GM13976 (cell line): ENCODE measurements at regions not wholly inside any gene's neighbourhood (a gene's known extent, or its start where the extent isn't known, plus 50 kb on each side); places are given as distances from the start of the nearest gene placed in this dataset.

Experiments used
- DNase-seq: peaks from one replicate; pipeline ENCODE4 v3.0.0; 2012; ENCODE audit warnings: low spot score
- in situ Hi-C: fragments of 300-500 bp; cut with MboI; formaldehyde crosslinking; loops from one replicate; pipeline ENCODE4 v1.12.0; 2022; ENCODE audit warnings: low sequenced_read_pairs, mixed read lengths, inconsistent platforms; ENCODE audit not compliant: unreplicated experiment
- TF ChIP-seq, protein P1 (sequence below): IDR thresholded peaks from 2 replicates; pipeline ENCODE4 v1.5.1; 2012; ENCODE audit warnings: borderline replicate concordance, mild to moderate bottlenecking; ENCODE audit not compliant: insufficient read depth; ENCODE audit errors: extremely low read depth, missing control alignments, control extremely low read depth

DNA sequence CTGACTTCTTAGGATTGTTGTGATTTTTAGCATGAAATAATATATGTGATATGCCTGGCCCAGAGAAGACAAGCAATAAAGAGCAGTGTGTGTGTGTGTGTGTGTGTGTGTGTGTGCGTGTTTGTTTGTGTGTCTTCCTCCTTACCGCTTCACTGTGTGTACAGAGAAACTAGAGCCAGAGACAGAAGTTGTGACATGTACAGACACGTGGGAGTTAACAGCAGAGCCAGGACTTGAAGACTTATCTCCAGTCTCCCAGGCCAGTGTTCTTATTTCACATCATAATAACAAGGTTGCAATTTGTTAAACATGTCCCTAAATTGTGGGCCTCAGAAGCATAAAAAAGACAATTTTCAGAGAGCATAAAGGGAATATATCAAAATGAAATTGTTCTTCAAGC, 192.0 kb upstream of the JUN start:
- DNase-seq: no peak
- TF ChIP-seq, protein P1, sequence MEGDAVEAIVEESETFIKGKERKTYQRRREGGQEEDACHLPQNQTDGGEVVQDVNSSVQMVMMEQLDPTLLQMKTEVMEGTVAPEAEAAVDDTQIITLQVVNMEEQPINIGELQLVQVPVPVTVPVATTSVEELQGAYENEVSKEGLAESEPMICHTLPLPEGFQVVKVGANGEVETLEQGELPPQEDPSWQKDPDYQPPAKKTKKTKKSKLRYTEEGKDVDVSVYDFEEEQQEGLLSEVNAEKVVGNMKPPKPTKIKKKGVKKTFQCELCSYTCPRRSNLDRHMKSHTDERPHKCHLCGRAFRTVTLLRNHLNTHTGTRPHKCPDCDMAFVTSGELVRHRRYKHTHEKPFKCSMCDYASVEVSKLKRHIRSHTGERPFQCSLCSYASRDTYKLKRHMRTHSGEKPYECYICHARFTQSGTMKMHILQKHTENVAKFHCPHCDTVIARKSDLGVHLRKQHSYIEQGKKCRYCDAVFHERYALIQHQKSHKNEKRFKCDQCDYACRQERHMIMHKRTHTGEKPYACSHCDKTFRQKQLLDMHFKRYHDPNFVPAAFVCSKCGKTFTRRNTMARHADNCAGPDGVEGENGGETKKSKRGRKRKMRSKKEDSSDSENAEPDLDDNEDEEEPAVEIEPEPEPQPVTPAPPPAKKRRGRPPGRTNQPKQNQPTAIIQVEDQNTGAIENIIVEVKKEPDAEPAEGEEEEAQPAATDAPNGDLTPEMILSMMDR: no peak
- in situ Hi-C loops: no loop called here

DNA sequence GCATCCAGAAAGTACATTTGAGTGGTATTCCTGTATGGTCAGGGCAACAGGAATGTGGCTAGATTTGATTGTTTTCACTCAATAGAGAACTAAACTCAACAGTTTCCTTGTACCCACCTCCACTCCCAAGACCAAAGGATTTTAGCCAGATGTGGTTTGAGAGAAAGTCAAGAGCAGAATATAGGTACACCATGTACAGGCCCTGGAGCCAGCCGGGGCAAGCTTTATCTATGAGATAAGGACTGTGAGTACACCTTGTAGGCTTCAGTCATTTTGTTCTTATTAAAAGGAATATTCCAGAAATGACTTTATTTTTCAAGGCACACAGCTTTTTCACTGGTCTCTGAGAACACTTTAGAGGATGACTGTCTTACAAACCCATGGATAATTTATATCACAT, 192.4 kb upstream of the JUN start:
- TF ChIP-seq, protein P1: no peak
- in situ Hi-C loops: no loop called here
- DNase-seq: no peak

DNA sequence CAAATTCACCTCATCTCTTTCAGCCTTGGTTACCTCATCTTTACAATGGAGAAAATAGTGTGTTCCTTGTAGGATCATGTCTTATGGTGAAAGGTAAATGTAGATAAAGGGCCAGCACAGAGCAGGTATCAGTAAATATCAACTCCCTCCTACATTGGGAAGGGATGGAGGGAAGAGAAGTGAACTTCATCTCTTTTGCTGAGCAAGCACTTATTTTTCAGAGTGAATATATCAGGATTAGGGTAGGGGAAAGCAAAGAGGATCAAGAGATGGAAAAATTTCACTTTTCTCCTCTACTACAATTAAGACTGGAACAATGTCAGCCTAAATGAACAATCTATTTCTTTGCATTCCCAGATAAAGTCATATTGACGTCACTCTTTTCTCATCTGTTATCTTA, 193.8 kb upstream of the JUN start:
- DNase-seq: no peak
- in situ Hi-C loops: no loop called here

DNA sequence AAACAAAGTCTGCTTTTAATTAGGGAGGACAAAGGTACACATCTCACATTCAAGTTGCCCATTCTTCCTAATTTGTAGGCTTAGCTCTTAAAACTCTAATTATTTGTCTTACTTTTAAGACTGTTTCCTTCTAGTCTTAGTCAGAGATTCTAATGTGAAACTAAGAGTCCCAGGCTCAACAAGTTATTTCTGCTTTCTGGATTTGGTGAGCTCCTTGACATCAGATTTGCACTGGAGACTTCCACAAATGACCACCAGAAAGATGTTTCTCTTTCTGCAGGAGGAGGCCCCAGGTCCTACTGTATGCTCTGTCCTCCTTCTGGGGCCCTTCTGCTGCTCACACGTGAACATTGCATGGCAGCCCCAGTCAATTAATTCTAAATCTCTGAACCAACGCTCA, 194.2 kb upstream of the JUN start:
- in situ Hi-C loops: no loop called here
- TF ChIP-seq, protein P1: no peak
- DNase-seq: no peak

More for the DNA sequence above, 193.8 kb upstream of the JUN start:
- TF ChIP-seq, protein P1: no peak

DNA sequence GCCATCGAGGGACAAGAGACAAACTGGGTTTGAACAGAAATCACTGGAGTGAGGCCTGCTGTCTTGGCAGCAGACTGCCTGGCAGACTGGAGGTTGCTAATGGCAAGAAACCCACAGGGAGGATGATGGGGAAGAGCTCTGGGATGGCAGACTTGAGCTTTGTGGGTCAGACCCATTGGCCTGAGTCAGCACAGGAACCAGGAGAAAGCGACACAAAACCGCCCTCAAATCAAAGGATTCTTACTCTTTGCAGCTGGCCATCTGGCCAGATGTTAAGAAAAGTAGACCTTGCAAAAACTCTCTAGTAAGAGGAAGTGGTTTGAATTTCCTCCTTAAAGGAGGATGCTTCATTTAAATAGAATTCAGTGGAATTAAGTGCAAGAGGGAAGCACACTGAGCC, 195.2 kb upstream of the JUN start:
- no peak for DNase-seq

DNA sequence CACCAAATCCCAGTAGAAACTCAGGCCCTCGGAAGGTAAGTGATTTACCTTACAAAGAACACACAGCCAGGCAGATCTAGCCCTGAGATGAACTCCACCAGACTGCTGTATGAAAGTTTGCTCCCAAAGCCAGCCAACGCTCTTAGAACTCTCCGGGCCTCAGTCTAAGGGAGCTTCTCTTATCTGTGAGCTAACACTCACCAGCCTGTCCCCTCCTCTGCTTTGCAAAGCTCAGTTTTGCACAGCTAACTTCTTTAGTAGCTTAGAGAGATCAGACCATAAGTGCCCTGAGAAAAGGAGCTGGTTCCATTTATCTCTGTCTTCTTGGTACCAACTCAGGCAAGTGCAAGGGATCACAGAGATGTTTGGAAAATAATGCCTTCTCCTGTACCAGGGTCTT, 195.8 kb upstream of the JUN start:
- no peak for DNase-seq
- in situ Hi-C loops: no loop called here
- TF ChIP-seq, protein P1: no peak

More for the DNA sequence above, 195.2 kb upstream of the JUN start:
- TF ChIP-seq, protein P1: no peak
- in situ Hi-C loops: no loop called here

DNA sequence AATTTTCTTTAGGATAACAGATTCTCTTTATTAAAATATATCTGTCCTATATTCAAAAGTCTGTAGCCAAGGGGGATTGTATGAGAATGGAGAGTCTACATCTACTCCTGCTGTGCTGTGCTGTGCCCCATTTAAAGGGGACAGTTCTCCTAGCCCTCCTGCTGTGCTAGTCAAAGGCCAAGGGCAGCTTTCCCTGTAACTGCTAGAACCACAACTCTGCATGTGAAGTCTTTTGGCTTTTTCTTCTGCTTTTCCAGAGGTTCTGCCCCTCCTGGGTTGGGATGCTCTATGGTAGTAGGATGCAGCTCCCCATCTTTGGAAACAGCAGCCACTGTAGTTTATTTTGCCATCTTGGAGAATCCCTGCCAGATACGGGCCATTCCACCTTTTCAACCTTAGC, 197.5 kb upstream of the JUN start:
- DNase-seq: no peak

More for the DNA sequence above, 197.5 kb upstream of the JUN start:
- TF ChIP-seq, protein P1: no peak
- in situ Hi-C loops: no loop called here
